GM18511 (cell line): ENCODE measurements at regions not wholly inside any gene's neighbourhood (a gene's known extent, or its start where the extent isn't known, plus 50 kb on each side); places are given as distances from the start of the nearest gene placed in this dataset.

Experiments used
- ATAC-seq: cut with Tn5 transposase; IDR thresholded peaks from one replicate; pipeline ENCODE4 v1.9.1; 2021; ENCODE audit warnings: mild to moderate bottlenecking, moderate library complexity; ENCODE audit not compliant: unreplicated experiment

DNA sequence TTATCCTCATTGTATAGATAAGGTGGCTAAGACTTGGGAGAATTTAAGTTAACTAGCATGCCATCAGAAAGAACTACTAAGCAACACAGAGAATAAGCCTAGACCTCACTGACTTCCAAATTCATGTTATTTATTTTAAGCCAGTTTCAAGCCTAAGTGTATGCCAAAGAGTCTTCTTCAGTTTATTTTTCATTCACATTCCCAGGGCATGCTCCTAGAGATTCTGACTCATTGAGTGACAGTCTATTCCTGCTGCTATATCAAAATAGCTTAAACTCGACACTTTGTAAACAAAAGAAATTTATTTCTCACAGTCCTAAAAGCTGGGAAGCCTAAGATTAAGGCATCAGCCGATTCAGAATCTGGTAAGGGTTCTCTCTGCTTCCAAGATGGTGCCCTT lies 467.1 kb downstream of the MBD2 start:
- ATAC-seq: no peak

- no peak for ATAC-seq
Measured at GRCh38 chr18:53756610-53756972, 467.9 kb downstream of the MBD2 start.

- no peak for ATAC-seq
Measured at GRCh38 chr18:53755914-53756609, 468.4 kb downstream of the MBD2 start.

- ATAC-seq: no peak
Measured at GRCh38 chr18:53754154-53754553, 470.3 kb downstream of the MBD2 start.

GRCh38 chr18:53753601-53754000 lies 470.9 kb downstream of the MBD2 start:
- no peak for ATAC-seq

GRCh38 chr18:53752781-53753367 lies 471.6 kb downstream of the MBD2 start:
- no peak for ATAC-seq

DNA sequence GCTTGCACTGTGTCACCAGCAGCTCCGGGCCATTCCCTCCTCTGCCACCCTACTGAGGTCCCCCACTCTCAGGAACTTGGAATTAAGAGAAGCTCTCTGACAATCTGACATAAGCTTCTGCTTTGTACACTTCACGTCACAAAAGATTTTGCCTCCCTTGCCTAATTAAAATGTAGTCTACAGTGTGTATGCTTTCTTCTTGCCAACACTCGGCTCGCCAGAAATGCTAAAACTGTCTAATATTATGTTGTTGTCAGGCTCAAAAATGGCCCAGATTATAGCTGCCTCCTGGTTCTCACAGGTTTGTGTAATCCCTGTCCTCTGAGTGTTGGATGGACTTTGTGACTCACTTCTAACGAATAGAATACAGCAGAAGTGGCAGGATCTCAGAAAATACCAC lies 474.7 kb downstream of the MBD2 start:
- ATAC-seq: no peak

- no peak for ATAC-seq
Measured at GRCh38 chr18:53747663-53748160, 476.8 kb downstream of the MBD2 start.

GRCh38 chr18:53747210-53747609 lies 477.3 kb downstream of the MBD2 start:
- ATAC-seq: no peak

DNA sequence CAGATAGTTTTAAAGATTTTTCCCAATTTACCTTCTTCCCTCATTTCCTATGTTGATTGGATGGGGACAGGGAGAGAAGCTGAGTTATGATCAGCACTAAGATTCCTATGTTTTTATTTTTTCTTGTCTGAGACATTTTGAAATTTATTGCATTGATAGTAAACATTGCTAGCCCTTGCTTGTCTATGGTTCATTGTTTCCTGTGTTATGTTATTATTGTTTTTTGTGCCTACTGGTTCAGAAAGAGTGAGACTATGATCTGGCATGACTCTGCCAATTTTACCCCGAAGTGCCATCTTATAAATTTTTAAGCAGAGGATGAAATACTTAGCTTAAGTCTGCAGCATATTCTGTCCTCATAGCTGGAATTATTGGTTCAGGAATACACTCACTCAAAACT lies 478.5 kb downstream of the MBD2 start:
- ATAC-seq: no peak

DNA sequence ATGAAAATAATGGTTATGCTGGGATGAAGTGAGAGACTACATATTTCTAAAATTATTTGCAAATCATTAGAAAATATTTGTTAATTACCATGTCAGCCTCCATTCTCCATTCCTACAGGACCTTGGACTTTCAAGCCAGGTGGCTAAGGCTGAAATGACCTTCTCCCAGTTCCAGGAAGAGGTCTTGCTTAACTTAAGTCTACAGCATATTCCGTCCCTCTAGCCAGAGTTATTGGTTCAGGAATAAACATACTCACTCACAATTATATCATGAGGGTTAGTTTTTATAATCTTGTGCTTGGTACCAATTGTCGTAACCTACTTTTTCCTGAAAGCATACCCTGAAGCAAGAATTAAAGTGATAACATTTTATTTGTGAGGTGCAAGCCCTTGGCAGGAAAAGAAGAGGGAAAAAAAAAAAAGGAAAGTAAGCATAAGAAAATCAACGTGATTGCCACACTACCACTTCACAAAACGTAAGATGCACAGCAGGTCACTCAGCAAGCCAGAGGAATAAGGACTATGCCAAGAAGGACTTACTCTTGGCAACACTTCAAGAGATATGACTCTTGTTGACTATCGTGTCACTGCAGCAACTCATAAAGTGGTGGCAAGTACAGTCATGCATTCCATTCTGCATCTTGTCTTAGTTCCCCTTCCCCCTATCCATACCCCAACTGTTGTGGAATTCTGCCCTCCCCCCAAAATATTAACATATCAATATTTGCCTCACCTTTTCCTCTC lies 479.1 kb downstream of the MBD2 start:
- ATAC-seq: no peak

DNA sequence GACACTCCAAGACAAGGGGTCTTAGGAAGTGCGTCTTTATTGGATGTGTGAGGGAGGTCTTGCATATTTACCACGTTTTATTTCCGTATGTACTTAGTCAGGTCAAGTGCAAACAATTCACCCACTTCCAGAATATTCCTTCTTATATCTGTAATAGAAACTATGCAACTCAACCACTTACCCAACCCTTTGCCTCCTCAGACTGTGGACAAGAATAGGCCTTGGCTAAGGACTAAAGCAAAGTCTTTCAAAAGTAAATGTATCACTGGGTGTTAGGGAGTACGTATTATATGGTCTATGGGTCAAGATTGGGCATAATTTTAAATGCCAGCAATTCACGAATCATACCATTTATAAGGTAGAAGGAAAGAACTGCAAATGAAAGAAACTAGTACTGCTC lies 484.8 kb downstream of the MBD2 start:
- no peak for ATAC-seq

- ATAC-seq: no peak
Measured at GRCh38 chr18:53735526-53735925, 488.9 kb downstream of the MBD2 start.

- no peak for ATAC-seq
Measured at GRCh38 chr18:53715243-53715853, 509.1 kb downstream of the MBD2 start.

DNA sequence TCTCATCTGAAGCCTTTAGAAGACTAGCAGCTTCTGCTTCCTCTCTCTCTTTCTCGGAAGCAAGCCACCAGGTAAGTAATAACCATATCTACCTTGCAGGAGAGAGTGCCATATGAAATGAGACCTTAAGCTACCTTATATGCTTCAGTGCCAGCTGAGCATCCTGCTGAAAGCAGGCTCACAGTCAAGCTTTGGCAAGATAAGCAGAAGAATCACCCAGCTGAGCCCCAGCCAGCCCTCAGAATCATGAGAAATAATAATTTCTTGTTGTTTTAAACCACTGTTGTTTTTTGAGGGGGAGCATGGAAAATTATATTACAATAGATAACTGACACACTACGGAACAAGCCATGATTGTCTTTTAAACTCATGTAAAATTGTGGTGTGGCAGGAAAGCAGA lies 514.4 kb downstream of the MBD2 start:
- no peak for ATAC-seq

DNA sequence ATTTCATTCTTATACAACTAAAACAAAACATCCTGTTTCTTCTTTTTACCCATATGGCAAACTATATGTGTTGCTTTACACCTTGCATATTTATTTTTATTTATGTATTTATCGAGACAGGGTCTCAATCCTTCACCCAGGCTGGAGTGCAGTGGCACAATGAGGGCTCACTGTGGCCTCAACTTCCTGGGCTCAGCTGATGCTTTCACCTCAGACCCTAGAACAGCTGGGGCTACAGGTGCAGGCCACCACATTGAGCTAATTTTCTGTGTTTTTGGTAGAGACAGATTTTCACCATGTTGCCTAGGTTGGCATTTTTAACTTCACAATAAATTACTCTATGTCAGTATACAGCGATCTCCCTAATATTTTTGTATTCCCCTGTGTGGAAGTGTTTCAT lies 522.0 kb downstream of the MBD2 start:
- no peak for ATAC-seq

DNA sequence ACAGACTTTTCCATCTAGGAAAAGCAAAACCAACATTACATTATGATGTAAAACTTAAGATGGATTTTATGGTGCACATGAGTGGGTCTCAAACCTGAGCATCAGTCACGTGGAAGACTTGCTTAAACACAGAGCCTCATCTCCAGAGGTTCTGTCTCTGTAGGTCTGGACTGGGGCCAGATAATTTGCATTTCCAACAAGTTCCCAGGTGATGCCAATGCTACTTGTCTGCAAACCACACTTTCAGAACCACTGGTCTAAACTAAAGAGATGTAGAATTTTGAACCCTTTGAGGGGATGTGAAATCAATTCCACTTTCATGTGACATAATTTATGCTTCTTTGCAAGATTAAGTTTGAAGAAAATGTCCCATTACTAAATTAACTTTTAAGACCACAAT lies 522.8 kb downstream of the MBD2 start:
- no peak for ATAC-seq

DNA sequence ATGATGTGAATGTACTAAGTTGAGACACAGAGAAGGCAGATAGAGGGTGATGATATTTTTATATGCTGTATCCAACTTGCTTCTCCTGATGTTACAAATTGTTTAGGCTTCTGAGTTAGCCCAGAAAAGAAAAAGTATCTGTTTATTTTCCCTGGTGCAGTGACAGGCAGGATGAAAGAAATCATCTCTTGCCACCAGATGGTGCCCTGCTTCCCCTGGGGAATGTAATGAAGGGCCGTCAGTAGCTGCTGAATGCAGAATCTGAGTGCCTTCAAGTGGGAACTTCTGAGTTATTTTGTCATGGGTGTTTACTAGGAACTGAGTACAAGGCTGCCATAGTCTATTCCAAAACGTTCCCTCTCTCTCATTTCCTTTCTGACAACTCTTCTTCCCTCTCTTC lies 525.6 kb downstream of the MBD2 start:
- ATAC-seq: peak; percentile 60

GRCh38 chr18:53689886-53690285 lies 534.6 kb downstream of the MBD2 start:
- no peak for ATAC-seq

- ATAC-seq: no peak
Measured at GRCh38 chr18:53686965-53687364, 537.5 kb downstream of the MBD2 start.

DNA sequence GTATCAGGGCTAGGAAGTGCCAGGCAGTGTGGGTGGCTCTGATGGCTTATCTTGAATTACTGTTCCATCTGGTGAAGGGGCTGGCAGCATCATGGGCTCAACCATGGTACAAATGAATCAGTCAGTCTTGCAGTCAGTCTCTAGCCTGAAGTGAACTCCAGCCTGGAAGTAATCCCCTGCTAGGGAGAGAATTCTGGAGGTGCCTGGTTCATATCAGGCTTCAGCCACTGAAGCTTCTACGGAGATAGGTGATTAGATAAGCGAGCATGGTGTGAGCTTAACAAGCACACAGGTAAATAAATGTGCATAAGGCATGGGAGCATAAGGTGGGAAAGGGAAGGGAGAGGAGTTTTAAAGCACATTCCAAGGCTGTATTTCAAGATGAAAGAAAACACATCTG lies 541.7 kb downstream of the MBD2 start:
- ATAC-seq: no peak

DNA sequence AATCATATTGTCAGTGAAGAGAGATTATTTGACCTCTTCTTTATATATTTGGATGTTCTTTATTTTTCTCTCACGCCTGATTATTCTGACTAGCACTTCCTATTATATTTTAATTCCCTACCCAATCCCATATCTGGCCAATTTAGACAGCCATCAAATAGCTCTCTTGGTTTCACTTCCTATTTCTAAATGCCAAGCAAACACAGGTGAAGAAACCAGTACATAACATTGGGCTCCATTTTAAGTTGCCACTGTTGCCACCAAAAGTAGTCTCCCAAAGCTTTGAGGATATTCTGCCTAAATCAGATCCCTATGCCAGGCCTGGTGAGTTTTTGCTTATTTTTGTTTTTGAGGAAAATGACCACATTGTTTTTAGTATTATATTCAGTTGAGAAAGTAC lies 547.0 kb downstream of the MBD2 start:
- no peak for ATAC-seq
